D721Med (cell line): ENCODE measurements at regions not wholly inside any gene's neighbourhood (a gene's known extent, or its start where the extent isn't known, plus 50 kb on each side); places are given as distances from the start of the nearest gene placed in this dataset.

Experiments
- DNase-seq: peaks from one replicate; pipeline ENCODE4 v3.0.0; 2011; ENCODE audit warnings: low spot score; ENCODE audit not compliant: insufficient read length
- FAIRE-seq: peaks from 2 replicates; lab custom pipeline; 2011; peaks lifted over from hg19 to GRCh38; lab: Jason Lieb, UNC
- CTCF ChIP-seq: IDR thresholded peaks from 2 replicates; pipeline ENCODE4 v1.5.1; 2012; ENCODE audit warnings: mild to moderate bottlenecking, control low read depth; ENCODE audit not compliant: insufficient read depth; ENCODE audit errors: missing control alignments

- TF ChIP-seq CTCF = no peak
- DNase-seq (no peak), FAIRE-seq (no peak)
Measured at GRCh38 chr5:75002271-75002670, 50.1 kb downstream of the GCNT4 start.

- TF ChIP-seq CTCF = no peak
- DNase-seq (no peak), FAIRE-seq (no peak)
Measured at GRCh38 chr5:74995926-74996325, 56.4 kb downstream of the GCNT4 start.

- no peak for TF ChIP-seq CTCF
- FAIRE-seq (no peak), DNase-seq (no peak)
Measured at GRCh38 chr5:74994826-74995225, 57.5 kb downstream of the GCNT4 start.

- TF ChIP-seq CTCF = no peak
- FAIRE-seq = no peak
- no peak for DNase-seq
Measured at GRCh38 chr5:74993743-74994142, 58.6 kb downstream of the GCNT4 start.

GRCh38 chr5:74992791-74993190 is 59.6 kb downstream of the GCNT4 start:
- TF ChIP-seq CTCF = no peak
- FAIRE-seq (no peak), DNase-seq (no peak)

GRCh38 chr5:74991522-74991921 is 60.8 kb downstream of the GCNT4 start:
- no peak for TF ChIP-seq CTCF
- DNase-seq = no peak
- FAIRE-seq = no peak

- no peak for FAIRE-seq
- DNase-seq = no peak
- no peak for TF ChIP-seq CTCF
Measured at GRCh38 chr5:74990194-74990593, 62.2 kb downstream of the GCNT4 start.
